IMR-90 (cell line): ENCODE measurements at regions not wholly inside any gene's neighbourhood (a gene's known extent, or its start where the extent isn't known, plus 50 kb on each side); places are given as distances from the start of the nearest gene placed in this dataset.

ENCODE experiments used
- ATAC-seq: fragments of 200-7000 bp; cut with Tn5 transposase; 2 replicates; pipeline ENCODE4 v1.9.1; 2020; ENCODE audit warnings: low read depth, mild to moderate bottlenecking, moderate library complexity
- BruUV-seq: library from RNA; stranded (reverse); fragments of 400-500 nt; replicated peaks from 2 replicates; lab custom pipeline; 2021; lab: Mats Ljungman, UMichigan
- CTCF ChIA-PET: fragments of 300-600 bp; formaldehyde crosslinking; extraction: SDS; loops from one replicate; lab custom pipeline; 2021; ENCODE audit warnings: antibody characterized with exemption; lab: Yijun Ruan, JAX
- POLR2A ChIA-PET: fragments of 300-600 bp; sonication (Branson Sonifier 250); formaldehyde crosslinking; loops from one replicate; lab custom pipeline; 2022; ENCODE audit warnings: antibody characterized with exemption; ENCODE audit not compliant: unreplicated experiment; lab: Charles Lee
- DNase-seq: peaks from one replicate; pipeline ENCODE4 v3.0.0; 2013
- H2AFZ ChIP-seq: replicated peaks from 2 replicates; pipeline ENCODE3; 2013; ENCODE audit warnings: low read length, mild to moderate bottlenecking; ENCODE audit not compliant: poor library complexity
- H2AK5ac ChIP-seq: 2 replicates; pipeline ENCODE4 v1.6.1; 2013; ENCODE audit warnings: low read depth, low read length, inconsistent platforms
- H2AK9ac ChIP-seq: replicated peaks from 2 replicates; pipeline ENCODE3; 2013; ENCODE audit warnings: mild to moderate bottlenecking, low read depth, low read length, moderate library complexity; ENCODE audit not compliant: poor library complexity
- H2BK120ac ChIP-seq: 2 replicates; pipeline ENCODE4 v1.6.1; 2013; ENCODE audit warnings: low read depth, low read length, inconsistent platforms
- H2BK15ac ChIP-seq: 3 replicates; pipeline ENCODE4 v1.6.1; 2013; ENCODE audit warnings: low read depth, low read length, inconsistent platforms
- H2BK20ac ChIP-seq: 2 replicates; pipeline ENCODE4 v1.6.1; 2013; ENCODE audit warnings: low read depth, mild to moderate bottlenecking, inconsistent platforms, low read length, moderate library complexity
- H2BK5ac ChIP-seq: 2 replicates; pipeline ENCODE4 v1.6.1; 2013; ENCODE audit warnings: mild to moderate bottlenecking, low read depth, low read length, inconsistent platforms; ENCODE audit not compliant: poor library complexity, severe bottlenecking
- H3K14ac ChIP-seq: replicated peaks from 2 replicates; pipeline ENCODE4 v1.6.1; 2013; ENCODE audit warnings: low read depth, low read length, inconsistent platforms
- H3K18ac ChIP-seq: 2 replicates; pipeline ENCODE4 v1.6.1; 2013; ENCODE audit warnings: low read depth, low read length, control low read depth
- H3K23ac ChIP-seq: 2 replicates; pipeline ENCODE4 v1.6.1; 2013; ENCODE audit warnings: low read depth, low read length, inconsistent platforms
- H3K27ac ChIP-seq: 2 replicates; pipeline ENCODE4 v1.5.1; 2013; ENCODE audit warnings: mild to moderate bottlenecking, control low read depth, low read length; ENCODE audit not compliant: insufficient read depth
- H3K27me3 ChIP-seq: 2 replicates; pipeline ENCODE4 v1.6.1; 2013; ENCODE audit warnings: low read length; ENCODE audit not compliant: control insufficient read depth, insufficient read depth
- H3K36me3 ChIP-seq: 2 replicates; pipeline ENCODE4 v1.6.1; 2013; ENCODE audit warnings: low read length, mixed read lengths; ENCODE audit not compliant: control insufficient read depth, insufficient read depth
- H3K4ac ChIP-seq: 2 replicates; pipeline ENCODE4 v1.6.1; 2013; ENCODE audit warnings: low read depth, low read length, inconsistent platforms
- H3K4me1 ChIP-seq: 2 replicates; pipeline ENCODE4 v1.6.1; 2013; ENCODE audit warnings: low read length, mixed read lengths; ENCODE audit not compliant: control insufficient read depth, insufficient read depth
- H3K4me2 ChIP-seq: 2 replicates; pipeline ENCODE4 v1.6.1; 2013; ENCODE audit warnings: low read depth, mild to moderate bottlenecking, control low read depth, low read length, moderate library complexity
- H3K4me3 ChIP-seq: 2 replicates; pipeline ENCODE4 v1.5.1; 2013; ENCODE audit warnings: low read depth, mild to moderate bottlenecking, control low read depth, low read length, moderate library complexity; ENCODE audit not compliant: insufficient read depth
- H3K56ac ChIP-seq: 2 replicates; pipeline ENCODE4 v1.6.1; 2013; ENCODE audit warnings: low read length, inconsistent platforms; ENCODE audit not compliant: insufficient read depth; ENCODE audit errors: extremely low read depth
- H3K79me1 ChIP-seq, 2 experiments: 2 replicates each; pipeline ENCODE4 v1.6.1; 2013; ENCODE audit warnings: low read length in 2 of 2, inconsistent platforms in 1 of 2, low read depth in 1 of 2
- H3K9ac ChIP-seq: 2 replicates; pipeline ENCODE4 v1.6.1; 2013; ENCODE audit warnings: low read depth, low read length, control low read depth
- H3K9me1 ChIP-seq: 2 replicates; pipeline ENCODE4 v1.6.1; 2013; ENCODE audit warnings: low read length, inconsistent platforms; ENCODE audit not compliant: insufficient read depth
- H3K9me3 ChIP-seq: 2 replicates; pipeline ENCODE4 v1.6.1; 2013; ENCODE audit warnings: low read length; ENCODE audit not compliant: control insufficient read depth, insufficient read depth
- H4K20me1 ChIP-seq: 2 replicates; pipeline ENCODE4 v1.6.1; 2013; ENCODE audit warnings: low read length, inconsistent platforms; ENCODE audit not compliant: insufficient read depth
- H4K5ac ChIP-seq: 2 replicates; pipeline ENCODE4 v1.6.1; 2013; ENCODE audit warnings: mild to moderate bottlenecking, low read depth, low read length, control low read depth
- H4K8ac ChIP-seq, 2 experiments: 2 replicates each; pipeline ENCODE4 v1.6.1; 2013; ENCODE audit warnings: low read depth in 2 of 2, low read length in 2 of 2, control low read depth in 1 of 2, inconsistent platforms in 1 of 2
- H4K91ac ChIP-seq: 2 replicates; pipeline ENCODE4 v1.6.1; 2013; ENCODE audit warnings: low read depth, low read length, inconsistent platforms; ENCODE audit not compliant: insufficient read depth
- BHLHE40 ChIP-seq: fragments of 150-350 bp; IDR thresholded peaks from 2 replicates; pipeline ENCODE4 v1.6.1; 2016; ENCODE audit warnings: mild to moderate bottlenecking, low read depth, low read length
- CEBPB ChIP-seq: IDR thresholded peaks from 2 replicates; pipeline ENCODE4 v1.6.1; 2012; ENCODE audit warnings: low read depth, low read length, improper control_type of control experiment
- FOS ChIP-seq: fragments of 150-350 bp; IDR thresholded peaks from 2 replicates; pipeline ENCODE4 v1.6.1; 2016; ENCODE audit warnings: low read depth, low read length
- POLR2A ChIP-seq: IDR thresholded peaks from 2 replicates; pipeline ENCODE4 v1.6.1; 2012; ENCODE audit warnings: mild to moderate bottlenecking, low read depth, low read length
- RAD21 ChIP-seq: IDR thresholded peaks from 2 replicates; pipeline ENCODE4 v1.6.1; 2012; ENCODE audit warnings: low read length, improper control_type of control experiment
- RCOR1 ChIP-seq: IDR thresholded peaks from 2 replicates; pipeline ENCODE4 v1.6.1; 2012; ENCODE audit warnings: mild to moderate bottlenecking, low read length, improper control_type of control experiment; ENCODE audit not compliant: insufficient replicate concordance
- SMC3 ChIP-seq: fragments of 150-350 bp; IDR thresholded peaks from 2 replicates; pipeline ENCODE4 v1.6.1; 2016; ENCODE audit warnings: low read depth, mild to moderate bottlenecking, antibody characterized with exemption, low read length, moderate library complexity
- WGBS, 2 experiments: methylation state at CpG; one replicate each; pipeline versions ENCODE4 v1.1.5 to v1.1.7; 2013; ENCODE audit warnings: missing lambda C conversion rate in 2 of 2; ENCODE audit not compliant: insufficient read length in 1 of 2; ENCODE audit errors: extremely low coverage in 2 of 2; 5-methylcytosine and 5-hydroxymethylcytosine counted together
- dilution Hi-C: fragments of 300-500 bp; cut with HindIII; formaldehyde crosslinking; loops from one replicate; pipeline ENCODE4 v1.14.3; 2018; ENCODE audit warnings: low sequenced_read_pairs; ENCODE audit not compliant: unreplicated experiment
- in situ Hi-C: fragments of 300-500 bp; cut with MboI; formaldehyde crosslinking; loops from 3 replicates; pipeline ENCODE4 v1.14.3; 2019; ENCODE audit warnings: low sequenced_read_pairs, inconsistent platforms, mixed read lengths
- intact Hi-C: fragments of 100-400 bp; cut with micrococcal nuclease; formaldehyde crosslinking; loops from 2 replicates; pipeline ENCODE4 v1.10.0; 2022
- TF ChIP-seq, protein P1 (sequence below): fragments of 150-350 bp; IDR thresholded peaks from 2 replicates; pipeline ENCODE4 v1.6.1; 2017; ENCODE audit warnings: mild to moderate bottlenecking, antibody characterized with exemption, low read length, low read depth

DNA sequence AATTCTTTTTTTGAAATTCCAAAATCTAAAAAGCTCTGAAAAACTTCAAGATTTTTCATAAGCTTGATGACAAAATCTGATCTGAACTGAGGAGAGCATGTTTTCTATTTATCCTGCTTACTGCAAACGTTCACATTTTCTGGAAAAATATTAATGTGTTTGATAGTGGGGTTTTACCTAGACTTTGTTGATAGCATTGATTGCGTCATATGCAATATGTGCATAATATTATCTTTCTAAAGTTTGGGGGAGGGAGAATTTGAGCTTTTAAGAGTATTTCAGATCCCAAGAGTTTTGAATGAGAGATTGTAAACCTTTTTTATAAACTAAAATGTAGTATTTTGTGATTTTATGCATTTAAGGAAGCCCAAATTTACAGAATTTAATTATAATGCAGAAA is 62.8 kb upstream of the CDH6 start:
- H3K36me3 ChIP-seq = no peaks in the 10 kb centered on the region
- no peak overlapping the region for H2AFZ ChIP-seq
- no peak overlapping the region for H2BK120ac ChIP-seq
- no peak for ATAC-seq
- in situ Hi-C loops (no loop called here), intact Hi-C loops (no loop called here), dilution Hi-C loops (no loop called here)
- CTCF ChIA-PET = no interaction called here
- H3K4me2 ChIP-seq = no peak overlapping the region
- TF ChIP-seq RCOR1 (no peak), FOS (no peak), RAD21 (no peak), CEBPB (peak; percentile 79), POLR2A (no peak), SMC3 (no peak), BHLHE40 (no peak)
- TF ChIP-seq, protein P1, sequence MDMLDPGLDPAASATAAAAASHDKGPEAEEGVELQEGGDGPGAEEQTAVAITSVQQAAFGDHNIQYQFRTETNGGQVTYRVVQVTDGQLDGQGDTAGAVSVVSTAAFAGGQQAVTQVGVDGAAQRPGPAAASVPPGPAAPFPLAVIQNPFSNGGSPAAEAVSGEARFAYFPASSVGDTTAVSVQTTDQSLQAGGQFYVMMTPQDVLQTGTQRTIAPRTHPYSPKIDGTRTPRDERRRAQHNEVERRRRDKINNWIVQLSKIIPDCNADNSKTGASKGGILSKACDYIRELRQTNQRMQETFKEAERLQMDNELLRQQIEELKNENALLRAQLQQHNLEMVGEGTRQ = no peak
- no peak overlapping the region for H3K4ac ChIP-seq
- no peak overlapping the region for H2AK9ac ChIP-seq
- no peak overlapping the region for H2BK5ac ChIP-seq
- no peaks in the 10 kb centered on the region for H4K20me1 ChIP-seq
- no peak overlapping the region for H3K4me3 ChIP-seq
- no peak overlapping the region for H3K9ac ChIP-seq
- peaks cover 2% of the 10 kb centered on the region; the same call in 1 of the 2 replicates for H3K4me1 ChIP-seq
- H3K14ac ChIP-seq = no peak overlapping the region
- no peak overlapping the region for H3K18ac ChIP-seq
- no CpG with 5 or more reads among the region's 2 CpGs for WGBS, 2 experiments
- H4K5ac ChIP-seq = no peak overlapping the region
- H3K9me3 ChIP-seq = peaks cover 2% of the 10 kb centered on the region; the same call in 1 of the 2 replicates
- H3K23ac ChIP-seq = no peak overlapping the region
- no peaks in the 10 kb centered on the region for H3K27me3 ChIP-seq
- no peak overlapping the region for H4K91ac ChIP-seq
- no peak overlapping the region for H4K8ac ChIP-seq
- H3K79me1 ChIP-seq = no peaks in the 10 kb centered on the region
- POLR2A ChIA-PET = no interaction called here
- H3K27ac ChIP-seq = no peak overlapping the region
- no peak overlapping the region for H2BK15ac ChIP-seq
- DNase-seq = no peak
- H2AK5ac ChIP-seq = no peak overlapping the region
- BruUV-seq = no TSS peak
- H3K9me1 ChIP-seq = no peaks in the 10 kb centered on the region
- no peak overlapping the region for H3K56ac ChIP-seq
- H2BK20ac ChIP-seq = no peak overlapping the region
